ENCODE measurements at regions not wholly inside any gene's neighbourhood (a gene's known extent, or its start where the extent isn't known, plus 50 kb on each side); places are given as distances from the start of the nearest gene placed in this dataset.

GRCh38 chr15:53834214-53834613 lies 74.8 kb upstream of the WDR72 start:
- TF ChIP-seq POLR2AphosphoS5 (IDR thresholded peaks at IDR 0.05) (no peak), CTCF (IDR thresholded peaks at IDR 0.05) (no peak), EP300 (IDR thresholded peaks at IDR 0.05) (no peak), POLR2A (IDR thresholded peaks at IDR 0.05) (no peak)
